ENCODE measurements at regions not wholly inside any gene's neighbourhood (a gene's known extent, or its start where the extent isn't known, plus 50 kb on each side); places are given as distances from the start of the nearest gene placed in this dataset.

GRCh38 chr18:41331661-41332060 is 623.4 kb upstream of the PIK3C3 start:
- no peak for DNase-seq

GRCh38 chr18:41326311-41326710 is 628.7 kb upstream of the PIK3C3 start:
- no peak for DNase-seq

- no peak for DNase-seq
Measured at GRCh38 chr18:41324934-41325333, 630.1 kb upstream of the PIK3C3 start.

- DNase-seq: no peak
Measured at GRCh38 chr18:41324020-41324791, 630.8 kb upstream of the PIK3C3 start.

GRCh38 chr18:41323044-41323443 is 632.0 kb upstream of the PIK3C3 start:
- DNase-seq: no peak

- DNase-seq: no peak
Measured at GRCh38 chr18:41320100-41320499, 634.9 kb upstream of the PIK3C3 start.

GRCh38 chr18:41315134-41315533 is 639.9 kb upstream of the PIK3C3 start:
- DNase-seq: no peak

GRCh38 chr18:41311571-41312547 is 643.2 kb upstream of the PIK3C3 start:
- no peak for DNase-seq

- DNase-seq: no peak
Measured at GRCh38 chr18:41297740-41298139, 657.3 kb upstream of the PIK3C3 start.

- no peak for DNase-seq
Measured at GRCh38 chr18:41269294-41269693, 685.7 kb upstream of the PIK3C3 start.

- no peak for DNase-seq
Measured at GRCh38 chr18:41268271-41268670, 686.8 kb upstream of the PIK3C3 start.

GRCh38 chr18:41266616-41267015 is 688.4 kb upstream of the PIK3C3 start:
- DNase-seq: no peak

GRCh38 chr18:41266204-41266603 is 688.8 kb upstream of the PIK3C3 start:
- DNase-seq: no peak

- no peak for DNase-seq
Measured at GRCh38 chr18:41265047-41265446, 690.0 kb upstream of the PIK3C3 start.

- no peak for DNase-seq
Measured at GRCh38 chr18:41263956-41264355, 691.1 kb upstream of the PIK3C3 start.

- no peak for DNase-seq
Measured at GRCh38 chr18:41262688-41263087, 692.3 kb upstream of the PIK3C3 start.

- no peak for DNase-seq
Measured at GRCh38 chr18:41244591-41245037, 710.4 kb upstream of the PIK3C3 start.

- DNase-seq: no peak
Measured at GRCh38 chr18:41237317-41237716, 717.7 kb upstream of the PIK3C3 start.

- no peak for DNase-seq
Measured at GRCh38 chr18:41231681-41232080, 723.4 kb upstream of the PIK3C3 start.

GRCh38 chr18:41227993-41228392 is 727.0 kb upstream of the PIK3C3 start:
- DNase-seq: no peak

GRCh38 chr18:41226911-41227310 is 728.1 kb upstream of the PIK3C3 start:
- no peak for DNase-seq

- no peak for DNase-seq
Measured at GRCh38 chr18:41226186-41226585, 728.8 kb upstream of the PIK3C3 start.

GRCh38 chr18:41216341-41217003 is 738.6 kb upstream of the PIK3C3 start:
- DNase-seq: no peak

Measured in GDM1 (cell line).